DND-41 (cell line): ENCODE measurements at regions not wholly inside any gene's neighbourhood (a gene's known extent, or its start where the extent isn't known, plus 50 kb on each side); places are given as distances from the start of the nearest gene placed in this dataset.

ENCODE experiments used
- CTCF ChIP-seq: IDR thresholded peaks from 2 replicates; pipeline ENCODE4 v1.5.1; 2012; ENCODE audit warnings: borderline replicate concordance, low read length, moderate library complexity, mild to moderate bottlenecking; ENCODE audit not compliant: poor library complexity, severe bottlenecking; ENCODE audit errors: extremely low read depth
- EZH2 ChIP-seq: IDR thresholded peaks from 3 replicates; pipeline ENCODE4 v1.6.1; 2012; ENCODE audit warnings: borderline replicate concordance, low read depth, mild to moderate bottlenecking, moderate library complexity, low read length, inconsistent platforms; ENCODE audit not compliant: severe bottlenecking

DNA sequence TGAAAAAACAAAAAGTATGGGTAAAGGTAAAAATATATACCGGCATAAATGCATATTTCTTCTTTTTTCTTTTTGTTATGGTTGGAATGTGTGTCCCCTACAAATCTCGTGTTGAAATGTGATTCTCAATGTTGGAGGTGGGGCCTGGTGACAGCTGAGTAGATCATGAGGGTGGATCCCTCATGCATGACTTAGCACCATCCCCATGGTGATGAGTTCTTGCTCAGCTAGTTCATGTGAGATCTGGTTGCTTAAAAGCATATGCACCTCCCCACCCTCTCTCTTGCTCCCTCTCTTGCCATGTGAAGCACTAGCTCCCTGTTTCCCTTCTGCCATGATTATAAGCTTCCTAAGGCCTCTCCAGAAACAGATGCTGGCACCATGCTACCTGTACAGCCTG lies 93.3 kb downstream of the HYCC1 start:
- TF ChIP-seq CTCF (no peak), EZH2 (no peak)
